ENCODE measurements at regions not wholly inside any gene's neighbourhood (a gene's known extent, or its start where the extent isn't known, plus 50 kb on each side); places are given as distances from the start of the nearest gene placed in this dataset.

- no peak for DNase-seq (ENCODE audit: low read depth)
These were observed 55.2 kb upstream of the TAGAP start for GRCh38 chr6:159099961-159100360.

GRCh38 chr6:159099276-159099675 lies 54.5 kb upstream of the TAGAP start:
- DNase-seq (ENCODE audit: low read depth): no peak

GRCh38 chr6:159098636-159099106 lies 53.9 kb upstream of the TAGAP start:
- DNase-seq (ENCODE audit: low read depth): peak; percentile 70

- DNase-seq (ENCODE audit: low read depth): peak; percentile 60
These were observed 52.5 kb upstream of the TAGAP start for GRCh38 chr6:159097256-159097655.

- no peak for DNase-seq (ENCODE audit: low read depth)
These were observed 50.8 kb upstream of the TAGAP start for GRCh38 chr6:159095616-159096015.

- peak; percentile 46 for DNase-seq (ENCODE audit: low read depth)
These were observed 49.9 kb upstream of the TAGAP start for GRCh38 chr6:159094444-159095252.
